HEK293 (cell line): ENCODE measurements at regions not wholly inside any gene's neighbourhood (a gene's known extent, or its start where the extent isn't known, plus 50 kb on each side); places are given as distances from the start of the nearest gene placed in this dataset.

ENCODE experiments used
- ATF2 ChIP-seq: fragments of 450-650 bp; formaldehyde crosslinking; IDR thresholded peaks from 2 replicates; pipeline ENCODE4 v1.5.1; 2016; ENCODE audit warnings: missing biosample characterization, missing genetic modification characterization, low read depth
- CTCF ChIP-seq: fragments of 450-650 bp; formaldehyde crosslinking; IDR thresholded peaks from 2 replicates; pipeline ENCODE4 v1.5.1; 2016; ENCODE audit warnings: missing biosample characterization, missing genetic modification characterization
- PATZ1 ChIP-seq: fragments of 450-650 bp; formaldehyde crosslinking; IDR thresholded peaks from 2 replicates; pipeline ENCODE4 v1.5.1; 2016; ENCODE audit warnings: missing biosample characterization, missing genetic modification characterization
- ZBTB26 ChIP-seq: fragments of 450-650 bp; formaldehyde crosslinking; optimal IDR thresholded peaks from 2 replicates; pipeline ENCODE3; 2016; ENCODE audit warnings: missing biosample characterization, mild to moderate bottlenecking, missing genetic modification characterization
- ZNF292 ChIP-seq: fragments of 450-650 bp; formaldehyde crosslinking; IDR thresholded peaks from 2 replicates; pipeline ENCODE4 v1.5.1; 2016; ENCODE audit warnings: low read depth, missing biosample characterization, missing genetic modification characterization, borderline replicate concordance
- ZNF580 ChIP-seq: fragments of 450-650 bp; formaldehyde crosslinking; IDR thresholded peaks from 2 replicates; pipeline ENCODE4 v1.5.1; 2016; ENCODE audit warnings: missing biosample characterization, missing genetic modification characterization
- ZSCAN30 ChIP-seq: fragments of 450-650 bp; IDR thresholded peaks from 2 replicates; pipeline ENCODE4 v1.5.1; 2018; ENCODE audit warnings: missing biosample characterization, mild to moderate bottlenecking, missing genetic modification characterization, moderate library complexity

GRCh38 chr3:74059301-74059922, 434.7 kb upstream of the PDZRN3 start:
- no peak for TF ChIP-seq ATF2 (tag by site-specific recombination)
- no peak for TF ChIP-seq ZSCAN30
- no peak for TF ChIP-seq ZBTB26 (tag by site-specific recombination)
- no peak for TF ChIP-seq PATZ1 (tag by site-specific recombination)
- no peak for TF ChIP-seq ZNF580 (tag by site-specific recombination)
- TF ChIP-seq CTCF (tag by site-specific recombination): no peak
- TF ChIP-seq ZNF292 (tag by site-specific recombination): no peak
